Gastrocnemius medialis (tissue), 4 donors: ENCODE measurements at regions not wholly inside any gene's neighbourhood (a gene's known extent, or its start where the extent isn't known, plus 50 kb on each side); places are given as distances from the start of the nearest gene placed in this dataset.

Experiments used
- POLR2A ChIP-seq, 2 donors: fragments of 450-650 bp; IDR thresholded peaks; one replicate each; pipeline ENCODE4 v1.6.1; 2017; ENCODE audit warnings: antibody characterized with exemption in 2 of 2, mild to moderate bottlenecking in 2 of 2, moderate library complexity in 2 of 2
- TF ChIP-seq, protein P1 (sequence below), 5 experiments: fragments of 450-650 bp in 3 of 5; fragments of 200-600 bp in 2 of 5; sonication (generic) in 2 of 5; IDR thresholded peaks in 4 of 5; conservative IDR thresholded peaks in 1 of 5; 1 replicate in 4 of 5; 2 replicates in 1 of 5; pipeline ENCODE4 v1.5.1; 2016 to 2019; ENCODE audit warnings: antibody characterized with exemption in 5 of 5, mild to moderate bottlenecking in 3 of 5, moderate library complexity in 3 of 5

DNA sequence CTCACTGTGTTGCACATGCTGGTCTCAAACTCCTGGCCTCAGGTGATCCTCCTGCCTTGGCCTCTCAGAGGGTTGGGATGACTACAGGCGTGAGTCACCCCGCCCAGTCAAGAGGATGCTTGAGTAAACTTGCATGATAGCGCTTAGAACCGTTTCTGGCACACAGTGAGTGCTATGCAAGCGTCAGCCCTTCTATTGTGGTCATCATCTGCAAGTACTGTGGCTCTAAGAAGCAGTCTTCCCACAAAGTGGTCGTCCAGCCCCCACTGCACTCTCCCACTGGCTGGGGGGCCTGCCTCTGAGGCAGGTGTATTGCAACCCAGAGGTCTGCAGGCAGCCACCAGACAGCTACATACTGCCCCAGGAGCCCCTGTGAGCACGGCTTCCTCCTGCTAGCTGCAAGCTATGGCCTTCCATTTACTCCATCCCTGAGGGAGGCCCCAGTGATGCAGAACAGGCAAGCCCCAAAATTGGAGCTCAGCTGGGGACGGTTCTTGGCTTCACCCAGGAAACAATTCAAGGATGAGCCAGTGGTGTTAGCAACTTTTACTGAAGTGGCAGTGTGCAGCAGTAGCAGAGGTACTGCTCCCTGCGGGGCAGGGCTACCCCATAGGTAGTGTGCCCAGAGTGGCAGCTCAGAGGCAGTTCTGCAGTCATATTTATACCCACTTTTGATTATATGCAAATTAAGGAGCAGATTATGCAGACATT, 95.4 kb downstream of the LSM3 start:
- TF ChIP-seq POLR2A (IDR thresholded peaks at IDR 0.05) = no peak
- TF ChIP-seq, protein P1, sequence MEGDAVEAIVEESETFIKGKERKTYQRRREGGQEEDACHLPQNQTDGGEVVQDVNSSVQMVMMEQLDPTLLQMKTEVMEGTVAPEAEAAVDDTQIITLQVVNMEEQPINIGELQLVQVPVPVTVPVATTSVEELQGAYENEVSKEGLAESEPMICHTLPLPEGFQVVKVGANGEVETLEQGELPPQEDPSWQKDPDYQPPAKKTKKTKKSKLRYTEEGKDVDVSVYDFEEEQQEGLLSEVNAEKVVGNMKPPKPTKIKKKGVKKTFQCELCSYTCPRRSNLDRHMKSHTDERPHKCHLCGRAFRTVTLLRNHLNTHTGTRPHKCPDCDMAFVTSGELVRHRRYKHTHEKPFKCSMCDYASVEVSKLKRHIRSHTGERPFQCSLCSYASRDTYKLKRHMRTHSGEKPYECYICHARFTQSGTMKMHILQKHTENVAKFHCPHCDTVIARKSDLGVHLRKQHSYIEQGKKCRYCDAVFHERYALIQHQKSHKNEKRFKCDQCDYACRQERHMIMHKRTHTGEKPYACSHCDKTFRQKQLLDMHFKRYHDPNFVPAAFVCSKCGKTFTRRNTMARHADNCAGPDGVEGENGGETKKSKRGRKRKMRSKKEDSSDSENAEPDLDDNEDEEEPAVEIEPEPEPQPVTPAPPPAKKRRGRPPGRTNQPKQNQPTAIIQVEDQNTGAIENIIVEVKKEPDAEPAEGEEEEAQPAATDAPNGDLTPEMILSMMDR (IDR thresholded peaks at IDR 0.05 in 4 of 5, conservative IDR thresholded peaks at IDR 0.05 in 1 of 5) = no peak
